ENCODE measurements at regions not wholly inside any gene's neighbourhood (a gene's known extent, or its start where the extent isn't known, plus 50 kb on each side); places are given as distances from the start of the nearest gene placed in this dataset.

DNA sequence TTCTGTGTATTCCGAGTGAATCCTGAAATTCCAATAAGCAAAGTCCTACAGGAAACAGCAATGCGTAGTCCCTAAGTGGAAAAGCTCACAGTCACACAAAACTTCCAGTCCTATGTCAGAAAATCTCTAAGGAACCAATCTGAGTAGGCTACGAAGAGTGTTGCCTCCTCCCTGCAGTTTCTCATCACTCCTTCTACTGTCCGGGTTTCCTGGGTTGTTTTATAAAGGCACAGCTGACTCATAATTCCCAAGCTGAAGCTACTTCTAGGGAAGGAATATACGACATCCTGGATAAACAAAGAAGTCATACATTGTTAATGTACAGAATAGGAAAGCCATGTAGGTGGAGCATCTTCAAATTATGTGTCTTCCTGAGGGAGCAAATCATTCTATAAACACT lies 65.7 kb upstream of the RGMA start:
- in situ Hi-C loops (cut with MboI): no loop called here
- intact Hi-C loops (cut with micrococcal nuclease; ENCODE audit: unreplicated experiment): no loop called here
- BruUV-seq (replicated peaks): no TSS peak
- no peaks in the 10 kb centered on the region for H3K4me1 ChIP-seq (ENCODE audit: control insufficient read depth, insufficient read depth, low read length)
- H3K27ac ChIP-seq (ENCODE audit: control insufficient read depth, insufficient read depth): no peak overlapping the region
- no peak overlapping the region for H2AFZ ChIP-seq (ENCODE audit: control insufficient read depth, low read depth, low read length)
- H3K9me3 ChIP-seq (replicated peaks; ENCODE audit: control insufficient read depth, insufficient read depth, low read length): no peaks in the 10 kb centered on the region
- H3K4me2 ChIP-seq (ENCODE audit: control insufficient read depth, insufficient read depth): no peak overlapping the region
- ATAC-seq (no peak), DNase-seq (ENCODE audit: low read depth, low spot score) (no peak), FAIRE-seq (no peak)
- RAD21 ChIA-PET (ENCODE audit: unreplicated experiment): no interaction called here
- TF ChIP-seq JUND (IDR thresholded peaks at IDR 0.05; ENCODE audit: low read depth, low read length): no peak
- no peak for TF ChIP-seq RB1 (IDR thresholded peaks at IDR 0.05; ENCODE audit: borderline replicate concordance)
- POLR2A ChIA-PET: no interaction called here
- WGBS (ENCODE audit: insufficient coverage, insufficient replicate concordance, low lambda C conversion rate, missing lambda C conversion rate): 7% methylated on average over 5 of the region's 5 CpGs
- H3K4me3 ChIP-seq: no peak overlapping the region
- CTCF ChIA-PET: interaction anchor here (0.5 to 0.6 kb wide), 2 partner anchors 63 to 113 kb away, joined by 3 read pairs; no protein-coding TSS in a partner anchor
- SMC1A ChIA-PET (ENCODE audit: uncharacterized antibody, unreplicated experiment): interaction anchor here (1.0 kb wide), 1 partner anchor 12 kb away, joined by 3 read pairs; no protein-coding TSS in a partner anchor
- no peaks in the 10 kb centered on the region for H3K36me3 ChIP-seq (ENCODE audit: control insufficient read depth in 2 of 2, insufficient read depth in 2 of 2, low read length in 1 of 2)
- H3K9ac ChIP-seq (ENCODE audit: control insufficient read depth, insufficient read depth, low read length): no peak overlapping the region
- H3K79me2 ChIP-seq (ENCODE audit: control insufficient read depth, insufficient read depth, low read length): no peaks in the 10 kb centered on the region
- no peaks in the 10 kb centered on the region; a peak in 1 of 4 replicates for H3K27me3 ChIP-seq (replicated peaks in 1 of 2; ENCODE audit: control insufficient read depth in 2 of 2, insufficient read depth in 2 of 2, low read length in 1 of 2)
- H4K20me1 ChIP-seq (ENCODE audit: control insufficient read depth, insufficient read depth): no peaks in the 10 kb centered on the region

- WGBS (ENCODE audit: insufficient coverage, insufficient replicate concordance, low lambda C conversion rate, missing lambda C conversion rate): 41% methylated on average over 6 of the region's 6 CpGs
- ATAC-seq: no peak
- no peaks in the 10 kb centered on the region for H4K20me1 ChIP-seq (ENCODE audit: control insufficient read depth, insufficient read depth)
- ChIA-PET CTCF (interaction anchor here (0.6 kb wide), 1 partner anchor 928 kb away, joined by 3 read pairs; no protein-coding TSS in a partner anchor), POLR2A (no interaction called here), SMC1A (ENCODE audit: uncharacterized antibody, unreplicated experiment) (interaction anchor here (0.5 kb wide), 1 partner anchor 29 kb away, joined by 3 read pairs; no protein-coding TSS in a partner anchor), RAD21 (ENCODE audit: unreplicated experiment) (no interaction called here)
- BruUV-seq (replicated peaks): no TSS peak
- H3K4me2 ChIP-seq (ENCODE audit: control insufficient read depth, insufficient read depth): no peak overlapping the region
- no peak overlapping the region for H3K4me3 ChIP-seq
- H3K79me2 ChIP-seq (ENCODE audit: control insufficient read depth, insufficient read depth, low read length): no peaks in the 10 kb centered on the region
- H3K27me3 ChIP-seq (replicated peaks in 1 of 2; ENCODE audit: control insufficient read depth in 2 of 2, insufficient read depth in 2 of 2, low read length in 1 of 2): no peaks in the 10 kb centered on the region; a peak in 1 of 4 replicates
- FAIRE-seq: no peak
- intact Hi-C loops (cut with micrococcal nuclease; ENCODE audit: unreplicated experiment) (no loop called here), in situ Hi-C loops (cut with MboI) (no loop called here)
- H3K4me1 ChIP-seq (ENCODE audit: control insufficient read depth, insufficient read depth, low read length): no peaks in the 10 kb centered on the region
- no peak overlapping the region for H3K9ac ChIP-seq (ENCODE audit: control insufficient read depth, insufficient read depth, low read length)
- H2AFZ ChIP-seq (ENCODE audit: control insufficient read depth, low read depth, low read length): no peak overlapping the region
- no peak for TF ChIP-seq EGR1 (IDR thresholded peaks at IDR 0.05; ENCODE audit: borderline replicate concordance in 1 of 2, low read depth in 2 of 2, low read length in 2 of 2)
- no peak for TF ChIP-seq RB1 (IDR thresholded peaks at IDR 0.05; ENCODE audit: borderline replicate concordance)
- no peak for TF ChIP-seq ZNF217 (IDR thresholded peaks at IDR 0.05)
- TF ChIP-seq MYB (IDR thresholded peaks at IDR 0.05; ENCODE audit: borderline replicate concordance, low read depth, low read length): no peak
- no peak for TF ChIP-seq BACH1 (IDR thresholded peaks at IDR 0.05; ENCODE audit: borderline replicate concordance)
- no peak for TF ChIP-seq NFYB (IDR thresholded peaks at IDR 0.05; ENCODE audit: insufficient read depth, low read depth, low read length)
- TF ChIP-seq NFIC (IDR thresholded peaks at IDR 0.05; ENCODE audit: low read depth, low read length): no peak
- TF ChIP-seq MTA3 (IDR thresholded peaks at IDR 0.05; ENCODE audit: borderline replicate concordance, low read length): no peak
- no peak for TF ChIP-seq TAF1 (IDR thresholded peaks at IDR 0.05; ENCODE audit: borderline replicate concordance, low read depth, low read length)
- H3K27ac ChIP-seq (ENCODE audit: control insufficient read depth, insufficient read depth): no peak overlapping the region
- no peaks in the 10 kb centered on the region for H3K9me3 ChIP-seq (replicated peaks; ENCODE audit: control insufficient read depth, insufficient read depth, low read length)
- DNase-seq (ENCODE audit: low read depth, low spot score): no peak
- no peaks in the 10 kb centered on the region for H3K36me3 ChIP-seq (ENCODE audit: control insufficient read depth in 2 of 2, insufficient read depth in 2 of 2, low read length in 1 of 2)
Measured at GRCh38 chr15:93152951-93153350, 63.9 kb upstream of the RGMA start.

Measured in GM12878 (cell line).